SU-DHL-6 (cell line): ENCODE measurements at regions not wholly inside any gene's neighbourhood (a gene's known extent, or its start where the extent isn't known, plus 50 kb on each side); places are given as distances from the start of the nearest gene placed in this dataset.
A peak's percentile ranks its signal among the peaks of the same experiment; 100 is the strongest.

Experiments
- H2AFZ ChIP-seq: fragments of 200-600 bp; sonication (generic); 2 replicates; pipeline ENCODE4 v1.6.1; 2014; ENCODE audit warnings: low read depth, mild to moderate bottlenecking, moderate library complexity, mixed read lengths, antibody characterized with exemption, low read length; ENCODE audit not compliant: severe bottlenecking
- H3F3A ChIP-seq: fragments of 200-600 bp; shearing (Covaris generic); 2 replicates; pipeline ENCODE4 v1.6.0; 2016; ENCODE audit warnings: antibody characterized with exemption, mild to moderate bottlenecking; ENCODE audit not compliant: insufficient read depth
- H3K27ac ChIP-seq: fragments of 200-600 bp; sonication (generic); 2 replicates; pipeline ENCODE4 v1.5.1; 2016; ENCODE audit warnings: low read depth, mild to moderate bottlenecking, low read length, moderate library complexity, mixed read lengths
- H3K27me3 ChIP-seq: fragments of 200-600 bp; sonication (generic), shearing (Covaris generic); 2 replicates; pipeline ENCODE4 v1.6.0; 2014; ENCODE audit warnings: mild to moderate bottlenecking, low read length
- H3K36me3 ChIP-seq: fragments of 200-600 bp; sonication (generic); 2 replicates; pipeline ENCODE4 v1.6.1; 2014; ENCODE audit warnings: mild to moderate bottlenecking, low read length, mixed read lengths
- H3K4me2 ChIP-seq: fragments of 300-600, 200-600 bp; shearing (Covaris generic), sonication (generic); 2 replicates; pipeline ENCODE4 v1.6.0; 2014; ENCODE audit warnings: low read length, low read depth, mild to moderate bottlenecking; ENCODE audit not compliant: poor library complexity, severe bottlenecking
- H3K4me3 ChIP-seq: fragments of 200-600 bp; sonication (generic); 2 replicates; pipeline ENCODE4 v1.5.1; 2014; ENCODE audit warnings: antibody characterized with exemption, low read length, mild to moderate bottlenecking, mixed read lengths; ENCODE audit not compliant: insufficient read depth, poor library complexity, severe bottlenecking
- H3K79me2 ChIP-seq: fragments of 200-600 bp; sonication (generic); 2 replicates; pipeline ENCODE4 v1.6.1; 2014; ENCODE audit warnings: mild to moderate bottlenecking, low read length, moderate library complexity; ENCODE audit not compliant: insufficient read depth
- H3K9ac ChIP-seq: fragments of 200-600 bp; sonication (generic); 2 replicates; pipeline ENCODE4 v1.7.0; 2014; ENCODE audit warnings: mild to moderate bottlenecking, low read length
- H3K9me2 ChIP-seq: fragments of 200-600 bp; sonication (generic); replicated peaks from 2 replicates; pipeline ENCODE4 v1.6.1; 2014; ENCODE audit warnings: low read length; ENCODE audit not compliant: insufficient read depth
- H3K9me3 ChIP-seq: fragments of 200-600 bp; sonication (generic); 2 replicates; pipeline ENCODE4 v1.6.1; 2014; ENCODE audit warnings: low read length, mixed read lengths; ENCODE audit not compliant: insufficient read depth
- H4K20me1 ChIP-seq: fragments of 200-600 bp; sonication (generic); 2 replicates; pipeline ENCODE4 v1.6.1; 2014; ENCODE audit warnings: low read depth, mild to moderate bottlenecking, antibody characterized with exemption, low read length, moderate library complexity, mixed read lengths
- EZH2phosphoT487 ChIP-seq: fragments of 200-600 bp; sonication (generic), shearing (Covaris generic); conservative IDR thresholded peaks from 2 replicates; pipeline ENCODE4 v1.6.1; 2018; ENCODE audit warnings: mild to moderate bottlenecking, antibody characterized with exemption, low read length, moderate library complexity, mixed read lengths
- TF ChIP-seq, protein P1 (sequence below): fragments of 200-600 bp; sonication (generic); IDR thresholded peaks from one replicate; pipeline ENCODE4 v1.5.1; 2017; ENCODE audit warnings: antibody characterized with exemption, mild to moderate bottlenecking, low read length, moderate library complexity; ENCODE audit not compliant: insufficient read depth, poor library complexity, severe bottlenecking

- Histone ChIP-seq H4K20me1 (no peaks in the 10 kb centered on the region), H3K9me2 (no peaks in the 10 kb centered on the region), H3K36me3 (no peaks in the 10 kb centered on the region), H3K4me2 (no peak overlapping the region), H3K79me2 (no peaks in the 10 kb centered on the region), H3K4me3 (no peak overlapping the region), H3K27ac (no peak overlapping the region), H3F3A (no peaks in the 10 kb centered on the region), H3K9me3 (no peaks in the 10 kb centered on the region), H3K27me3 (no peaks in the 10 kb centered on the region), H2AFZ (no peak overlapping the region), H3K9ac (no peak overlapping the region)
- TF ChIP-seq, protein P1, sequence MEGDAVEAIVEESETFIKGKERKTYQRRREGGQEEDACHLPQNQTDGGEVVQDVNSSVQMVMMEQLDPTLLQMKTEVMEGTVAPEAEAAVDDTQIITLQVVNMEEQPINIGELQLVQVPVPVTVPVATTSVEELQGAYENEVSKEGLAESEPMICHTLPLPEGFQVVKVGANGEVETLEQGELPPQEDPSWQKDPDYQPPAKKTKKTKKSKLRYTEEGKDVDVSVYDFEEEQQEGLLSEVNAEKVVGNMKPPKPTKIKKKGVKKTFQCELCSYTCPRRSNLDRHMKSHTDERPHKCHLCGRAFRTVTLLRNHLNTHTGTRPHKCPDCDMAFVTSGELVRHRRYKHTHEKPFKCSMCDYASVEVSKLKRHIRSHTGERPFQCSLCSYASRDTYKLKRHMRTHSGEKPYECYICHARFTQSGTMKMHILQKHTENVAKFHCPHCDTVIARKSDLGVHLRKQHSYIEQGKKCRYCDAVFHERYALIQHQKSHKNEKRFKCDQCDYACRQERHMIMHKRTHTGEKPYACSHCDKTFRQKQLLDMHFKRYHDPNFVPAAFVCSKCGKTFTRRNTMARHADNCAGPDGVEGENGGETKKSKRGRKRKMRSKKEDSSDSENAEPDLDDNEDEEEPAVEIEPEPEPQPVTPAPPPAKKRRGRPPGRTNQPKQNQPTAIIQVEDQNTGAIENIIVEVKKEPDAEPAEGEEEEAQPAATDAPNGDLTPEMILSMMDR: peak; percentile 76
- TF ChIP-seq EZH2phosphoT487: no peak
These were observed 725.5 kb upstream of the ARRDC4 start for GRCh38 chr15:97234851-97235610.

DNA sequence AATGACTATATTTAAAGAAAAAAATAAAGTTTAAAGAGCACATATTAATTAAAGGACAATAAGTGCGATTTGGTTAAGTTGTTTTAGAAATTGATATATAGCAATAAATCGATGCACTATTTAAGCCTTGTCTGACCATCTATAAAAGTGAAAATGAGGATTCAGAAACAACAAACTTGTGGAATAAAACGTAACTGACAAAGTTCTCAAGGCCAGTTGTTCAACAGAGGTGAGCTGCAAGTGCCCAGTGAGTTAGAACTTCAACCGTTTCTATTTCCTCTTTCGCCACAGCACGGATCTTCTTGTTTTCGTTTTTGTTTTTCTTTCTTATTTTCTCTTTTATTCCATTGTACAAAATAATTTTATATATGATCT is 724.9 kb upstream of the ARRDC4 start:
- Histone ChIP-seq H4K20me1 (no peaks in the 10 kb centered on the region), H3K79me2 (no peaks in the 10 kb centered on the region), H3K4me2 (no peak overlapping the region), H3F3A (no peaks in the 10 kb centered on the region), H2AFZ (no peak overlapping the region), H3K9me2 (no peaks in the 10 kb centered on the region), H3K27ac (no peak overlapping the region), H3K27me3 (no peaks in the 10 kb centered on the region), H3K9me3 (no peaks in the 10 kb centered on the region), H3K36me3 (no peaks in the 10 kb centered on the region), H3K4me3 (no peak overlapping the region), H3K9ac (no peak overlapping the region)
- TF ChIP-seq, protein P1: no peak
- no peak for TF ChIP-seq EZH2phosphoT487

DNA sequence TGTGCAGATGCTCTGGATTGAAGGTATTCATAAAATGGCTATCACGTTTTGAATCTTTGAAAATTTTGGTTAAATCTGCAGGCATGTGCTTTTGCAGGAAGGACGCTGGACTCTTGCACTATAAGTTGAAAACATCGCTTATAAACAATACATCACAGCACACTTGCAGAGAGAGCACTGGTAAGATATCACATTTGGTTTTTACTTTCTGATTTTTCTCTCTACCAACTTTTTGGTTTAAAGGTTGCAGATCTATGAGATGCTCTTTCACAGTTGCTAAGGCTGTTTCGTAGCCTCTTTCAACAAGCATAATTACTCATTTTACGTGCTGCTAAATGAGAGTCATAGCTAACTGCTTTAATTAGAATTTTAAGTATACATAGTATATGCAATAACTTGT is 724.4 kb upstream of the ARRDC4 start:
- H3K9me2 ChIP-seq: no peaks in the 10 kb centered on the region
- no peaks in the 10 kb centered on the region for H3F3A ChIP-seq
- no peak overlapping the region for H3K4me2 ChIP-seq
- no peak overlapping the region for H3K9ac ChIP-seq
- H3K9me3 ChIP-seq: no peaks in the 10 kb centered on the region
- no peaks in the 10 kb centered on the region for H3K27me3 ChIP-seq
- H3K4me3 ChIP-seq: no peak overlapping the region
- no peaks in the 10 kb centered on the region for H3K79me2 ChIP-seq
- TF ChIP-seq EZH2phosphoT487: no peak
- TF ChIP-seq, protein P1: no peak
- H4K20me1 ChIP-seq: no peaks in the 10 kb centered on the region
- H2AFZ ChIP-seq: no peak overlapping the region
- no peaks in the 10 kb centered on the region for H3K36me3 ChIP-seq
- H3K27ac ChIP-seq: no peak overlapping the region
